Keratinocyte (primary cell): ENCODE measurements at regions not wholly inside any gene's neighbourhood (a gene's known extent, or its start where the extent isn't known, plus 50 kb on each side); places are given as distances from the start of the nearest gene placed in this dataset.

Source experiments
- DNase-seq: peaks from one replicate; pipeline ENCODE4 v3.0.0-alpha.2; 2011; ENCODE audit warnings: low read depth, missing footprints, low spot score
- FAIRE-seq: peaks from 2 replicates; lab custom pipeline; 2011; peaks lifted over from hg19 to GRCh38; lab: Jason Lieb, UNC
- H2AFZ ChIP-seq: 2 replicates; pipeline ENCODE4 v1.6.0; 2012; ENCODE audit warnings: low read length, control low read depth, inconsistent platforms; ENCODE audit not compliant: control insufficient read depth
- H3K27ac ChIP-seq: 2 replicates; pipeline ENCODE4 v1.5.1; 2011; ENCODE audit warnings: low read length; ENCODE audit not compliant: control insufficient read depth, insufficient read depth
- H3K27me3 ChIP-seq: 3 replicates; pipeline ENCODE4 v1.6.0; 2011; ENCODE audit warnings: low read length; ENCODE audit not compliant: control insufficient read depth, insufficient read depth; ENCODE audit errors: extremely low read depth
- H3K36me3 ChIP-seq, 2 experiments: 2 replicates in 1 of 2; 3 replicates in 1 of 2; pipeline ENCODE4 v1.5.1; 2011; ENCODE audit warnings: low read length in 2 of 2, mild to moderate bottlenecking in 1 of 2; ENCODE audit not compliant: control insufficient read depth in 2 of 2, insufficient read depth in 2 of 2; ENCODE audit errors: extremely low read depth in 1 of 2
- H3K4me1 ChIP-seq: 3 replicates; pipeline ENCODE4 v1.5.1; 2011; ENCODE audit warnings: low read length; ENCODE audit not compliant: control insufficient read depth, insufficient read depth; ENCODE audit errors: extremely low read depth
- H3K4me2 ChIP-seq: 3 replicates; pipeline ENCODE4 v1.6.0; 2011; ENCODE audit warnings: low read depth, low read length; ENCODE audit not compliant: control insufficient read depth, insufficient read depth; ENCODE audit errors: extremely low read depth
- H3K4me3 ChIP-seq, 3 experiments: fragments of 200-600 bp in 1 of 3; sonication (generic) in 1 of 3; 2 replicates in 2 of 3; 3 replicates in 1 of 3; pipeline ENCODE4 v1.5.1; 2011 to 2016; ENCODE audit warnings: low read length in 3 of 3, mild to moderate bottlenecking in 3 of 3, control low read depth in 2 of 3, inconsistent platforms in 1 of 3, low read depth in 1 of 3, mixed read lengths in 1 of 3, mixed run types in 1 of 3, moderate library complexity in 1 of 3; ENCODE audit not compliant: control insufficient read depth in 2 of 3, insufficient read depth in 2 of 3; ENCODE audit errors: extremely low read depth in 1 of 3
- H3K79me2 ChIP-seq: 2 replicates; pipeline ENCODE4 v1.6.0; 2012; ENCODE audit warnings: low read length; ENCODE audit not compliant: control insufficient read depth, insufficient read depth
- H3K9ac ChIP-seq: 3 replicates; pipeline ENCODE4 v1.6.0; 2011; ENCODE audit warnings: low read length; ENCODE audit not compliant: control insufficient read depth, insufficient read depth; ENCODE audit errors: extremely low read depth
- H3K9me1 ChIP-seq: 3 replicates; pipeline ENCODE4 v1.6.0; 2011; ENCODE audit warnings: low read length; ENCODE audit not compliant: control insufficient read depth, insufficient read depth; ENCODE audit errors: extremely low read depth
- H3K9me3 ChIP-seq: 2 replicates; pipeline ENCODE4 v1.5.1; 2012; ENCODE audit warnings: low read depth, low read length; ENCODE audit not compliant: control insufficient read depth
- H4K20me1 ChIP-seq: 3 replicates; pipeline ENCODE4 v1.6.0; 2011; ENCODE audit warnings: low read length; ENCODE audit not compliant: control insufficient read depth, insufficient read depth; ENCODE audit errors: extremely low read depth
- EZH2 ChIP-seq: IDR thresholded peaks from one replicate; pipeline ENCODE4 v1.6.1; 2012; ENCODE audit warnings: inconsistent platforms, mild to moderate bottlenecking, low read length, moderate library complexity
- dilution Hi-C: fragments of 300-500 bp; cut with MboI; formaldehyde crosslinking; loops from one replicate; pipeline ENCODE4 v1.7.0; 2020; ENCODE audit warnings: low sequenced_read_pairs; ENCODE audit not compliant: extremely low pct_ligation_motif_present
- TF ChIP-seq, protein P1 (sequence below), 3 experiments: IDR thresholded peaks in 1 of 3; conservative IDR thresholded peaks in 1 of 3; optimal IDR thresholded peaks in 1 of 3; 2 replicates in 2 of 3; 3 replicates in 1 of 3; pipeline versions ENCODE3 to v1.5.1; 2011; ENCODE audit warnings: low read length in 3 of 3, mild to moderate bottlenecking in 3 of 3, moderate library complexity in 2 of 3, control low read depth in 1 of 3, inconsistent platforms in 1 of 3; ENCODE audit not compliant: insufficient read depth in 2 of 3; ENCODE audit errors: extremely low read depth in 1 of 3

DNA sequence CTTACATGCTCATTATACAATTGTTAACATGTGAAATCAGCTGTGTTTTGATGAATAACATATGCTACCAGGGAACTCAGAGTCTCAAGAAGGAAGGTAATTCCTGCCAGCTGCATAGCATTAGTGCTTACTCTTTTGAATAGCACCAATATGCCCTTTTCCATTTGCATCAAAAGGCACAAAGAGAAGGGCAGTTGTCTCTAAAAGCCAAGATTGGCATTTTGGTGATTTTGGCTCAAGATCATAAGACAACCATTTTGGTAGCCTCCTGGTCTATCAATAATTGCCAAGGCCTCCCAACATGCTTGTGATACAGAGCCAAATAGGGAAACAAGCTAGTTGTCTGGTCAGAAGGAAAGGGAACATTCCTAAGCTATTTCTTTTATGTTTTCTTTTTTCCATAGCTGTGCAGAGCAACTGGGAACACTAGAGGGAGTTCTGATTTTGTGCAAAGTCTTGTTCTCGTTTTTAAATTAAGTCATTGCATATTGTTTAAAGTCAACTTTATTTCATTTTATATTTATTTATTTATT is 416.7 kb upstream of the CHORDC1 start:
- DNase-seq (no peak), FAIRE-seq (peak; percentile 9)
- no peaks in the 10 kb centered on the region for H4K20me1 ChIP-seq
- H2AFZ ChIP-seq: no peak overlapping the region
- H3K4me3 ChIP-seq: no peak overlapping the region
- H3K4me1 ChIP-seq: no peaks in the 10 kb centered on the region
- H3K27ac ChIP-seq: no peak overlapping the region
- no peak overlapping the region for H3K9ac ChIP-seq
- no peaks in the 10 kb centered on the region for H3K36me3 ChIP-seq
- no peaks in the 10 kb centered on the region for H3K27me3 ChIP-seq
- no peak for TF ChIP-seq EZH2
- TF ChIP-seq, protein P1, sequence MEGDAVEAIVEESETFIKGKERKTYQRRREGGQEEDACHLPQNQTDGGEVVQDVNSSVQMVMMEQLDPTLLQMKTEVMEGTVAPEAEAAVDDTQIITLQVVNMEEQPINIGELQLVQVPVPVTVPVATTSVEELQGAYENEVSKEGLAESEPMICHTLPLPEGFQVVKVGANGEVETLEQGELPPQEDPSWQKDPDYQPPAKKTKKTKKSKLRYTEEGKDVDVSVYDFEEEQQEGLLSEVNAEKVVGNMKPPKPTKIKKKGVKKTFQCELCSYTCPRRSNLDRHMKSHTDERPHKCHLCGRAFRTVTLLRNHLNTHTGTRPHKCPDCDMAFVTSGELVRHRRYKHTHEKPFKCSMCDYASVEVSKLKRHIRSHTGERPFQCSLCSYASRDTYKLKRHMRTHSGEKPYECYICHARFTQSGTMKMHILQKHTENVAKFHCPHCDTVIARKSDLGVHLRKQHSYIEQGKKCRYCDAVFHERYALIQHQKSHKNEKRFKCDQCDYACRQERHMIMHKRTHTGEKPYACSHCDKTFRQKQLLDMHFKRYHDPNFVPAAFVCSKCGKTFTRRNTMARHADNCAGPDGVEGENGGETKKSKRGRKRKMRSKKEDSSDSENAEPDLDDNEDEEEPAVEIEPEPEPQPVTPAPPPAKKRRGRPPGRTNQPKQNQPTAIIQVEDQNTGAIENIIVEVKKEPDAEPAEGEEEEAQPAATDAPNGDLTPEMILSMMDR (optimal IDR thresholded peaks at IDR 0.05 in 1 of 3, IDR thresholded peaks at IDR 0.05 in 1 of 3, conservative IDR thresholded peaks at IDR 0.05 in 1 of 3; ENCODE audit: extremely low read depth in 1 of 3, insufficient read depth in 2 of 3, low read length in 3 of 3): peak in 2 of 3 experiments; percentile 36 to 60
- dilution Hi-C loops: no loop called here
- H3K9me3 ChIP-seq: no peaks in the 10 kb centered on the region
- no peaks in the 10 kb centered on the region for H3K9me1 ChIP-seq
- no peak overlapping the region for H3K4me2 ChIP-seq
- no peaks in the 10 kb centered on the region for H3K79me2 ChIP-seq

DNA sequence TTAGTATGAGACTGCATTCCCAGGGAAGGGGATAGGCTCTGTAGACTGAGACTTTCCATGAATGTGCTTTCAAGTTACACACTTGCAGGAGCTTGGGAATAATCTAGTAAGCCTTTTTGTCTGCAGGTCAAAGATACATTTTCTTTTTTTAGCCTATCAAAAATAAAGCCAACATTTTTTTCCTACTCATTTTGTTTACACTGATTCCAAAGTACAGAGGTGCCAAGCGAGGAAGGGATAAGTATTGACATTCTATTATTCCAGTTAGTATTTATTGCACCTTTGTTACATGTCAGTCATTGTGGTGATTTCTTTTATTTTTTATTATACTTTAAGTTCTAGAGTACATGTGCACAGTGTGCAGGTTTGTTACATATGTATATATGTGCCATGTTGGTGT is 413.0 kb upstream of the CHORDC1 start:
- TF ChIP-seq EZH2: no peak
- TF ChIP-seq, protein P1 (optimal IDR thresholded peaks at IDR 0.05 in 1 of 3, IDR thresholded peaks at IDR 0.05 in 1 of 3, conservative IDR thresholded peaks at IDR 0.05 in 1 of 3; ENCODE audit: extremely low read depth in 1 of 3, insufficient read depth in 2 of 3, low read length in 3 of 3): no peak
- Histone ChIP-seq H3K9me3 (no peaks in the 10 kb centered on the region), H2AFZ (no peak overlapping the region), H3K36me3 (no peaks in the 10 kb centered on the region), H3K9me1 (no peaks in the 10 kb centered on the region), H3K79me2 (no peaks in the 10 kb centered on the region), H3K27me3 (no peaks in the 10 kb centered on the region), H3K4me3 (no peak overlapping the region), H3K4me1 (no peaks in the 10 kb centered on the region), H4K20me1 (no peaks in the 10 kb centered on the region), H3K4me2 (no peak overlapping the region), H3K9ac (no peak overlapping the region), H3K27ac (no peak overlapping the region)
- dilution Hi-C loops: no loop called here
- DNase-seq (no peak), FAIRE-seq (no peak)
